GM21786 (cell line): ENCODE measurements at regions not wholly inside any gene's neighbourhood (a gene's known extent, or its start where the extent isn't known, plus 50 kb on each side); places are given as distances from the start of the nearest gene placed in this dataset.
A peak's percentile ranks its signal among the peaks of the same experiment; 100 is the strongest.

Experiments used
- ATAC-seq: cut with Tn5 transposase; IDR thresholded peaks from one replicate; pipeline ENCODE4 v1.9.1; 2021; ENCODE audit not compliant: unreplicated experiment

- no peak for ATAC-seq
Measured at GRCh38 chr11:32262367-32262766, 171.5 kb downstream of the RCN1 start.

- no peak for ATAC-seq
Measured at GRCh38 chr11:32265911-32266310, 169.4 kb downstream of the WT1 start.

- ATAC-seq = no peak
Measured at GRCh38 chr11:32266601-32267000, 168.7 kb downstream of the WT1 start.

GRCh38 chr11:32267679-32268187, 167.6 kb downstream of the WT1 start:
- no peak for ATAC-seq

DNA sequence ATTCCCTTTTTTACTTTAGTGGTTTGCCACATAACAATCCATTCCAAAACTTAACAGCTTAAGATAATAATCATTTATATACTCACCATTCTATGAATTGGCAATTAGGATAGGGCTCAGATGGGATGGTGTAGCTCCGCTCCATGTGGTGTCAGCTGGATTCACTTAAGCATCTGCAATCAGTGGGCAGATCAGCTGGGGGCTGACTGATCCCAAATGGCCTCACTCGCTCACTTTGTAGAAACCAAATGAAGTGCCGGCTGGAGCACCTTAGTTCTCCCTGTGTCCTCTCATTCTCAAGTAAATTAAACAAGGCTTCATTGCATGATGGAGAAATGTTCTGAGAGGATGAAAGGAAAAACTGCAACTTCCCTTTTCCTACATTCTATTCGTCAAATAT, 161.4 kb downstream of the WT1 start:
- ATAC-seq = no peak

DNA sequence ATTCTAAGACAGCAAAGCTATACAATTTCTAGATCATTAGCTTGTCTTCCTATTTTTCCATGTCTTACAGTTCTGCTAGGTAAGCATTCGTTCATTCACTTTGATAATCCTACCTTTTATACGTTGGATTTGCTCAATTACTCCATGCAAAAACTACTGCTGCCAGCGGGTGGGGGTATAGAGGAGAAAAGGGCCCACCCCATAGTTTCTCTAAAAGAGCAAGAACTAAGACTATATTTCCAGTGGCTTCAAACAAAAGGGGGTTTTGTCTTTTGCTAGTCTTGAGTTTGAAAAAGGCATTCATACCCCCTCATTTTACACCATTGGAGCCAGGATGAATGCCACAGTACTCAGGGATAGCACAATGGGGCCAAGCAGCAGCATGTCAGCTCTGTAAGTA, 155.7 kb downstream of the WT1 start:
- ATAC-seq = no peak

GRCh38 chr11:32280339-32280738, 155.0 kb downstream of the WT1 start:
- no peak for ATAC-seq

DNA sequence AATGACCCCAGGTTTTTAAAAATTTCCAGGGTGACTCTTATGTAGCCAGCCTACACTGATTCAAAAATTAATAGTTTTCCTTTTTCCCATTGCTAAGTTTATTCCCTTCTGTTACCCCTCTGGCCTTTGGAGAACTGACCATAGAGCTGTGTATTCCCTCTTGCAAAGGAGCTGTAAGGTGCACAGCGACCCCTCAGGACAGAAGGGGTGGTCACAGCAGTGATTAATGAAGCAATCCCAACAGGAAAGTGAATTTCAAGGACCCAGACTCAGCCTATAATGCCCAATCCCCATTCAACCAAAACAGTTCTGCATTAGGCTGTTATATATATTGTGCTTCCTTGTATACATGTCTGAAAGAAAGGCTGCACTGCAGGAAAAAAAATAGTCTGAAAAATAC, 147.1 kb downstream of the WT1 start:
- no peak for ATAC-seq

DNA sequence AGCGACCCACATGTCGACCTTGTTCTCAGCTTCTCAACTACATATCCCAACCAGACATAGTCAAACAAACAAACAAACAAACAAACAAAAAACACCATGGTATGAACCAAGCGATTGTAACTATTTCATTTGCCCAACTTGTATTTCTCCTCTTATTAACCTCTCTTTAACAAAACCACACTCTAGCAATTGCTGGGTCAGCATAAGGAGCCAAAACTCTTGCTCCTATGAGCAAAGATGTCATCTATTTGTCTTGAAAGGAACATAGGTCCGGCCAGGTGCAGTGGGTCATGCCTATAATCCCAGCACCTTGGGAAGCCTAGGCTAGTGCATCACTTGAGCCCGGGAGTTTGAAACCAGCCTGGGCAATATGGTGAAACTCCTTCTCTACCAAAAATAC, 145.6 kb downstream of the WT1 start:
- ATAC-seq = no peak

DNA sequence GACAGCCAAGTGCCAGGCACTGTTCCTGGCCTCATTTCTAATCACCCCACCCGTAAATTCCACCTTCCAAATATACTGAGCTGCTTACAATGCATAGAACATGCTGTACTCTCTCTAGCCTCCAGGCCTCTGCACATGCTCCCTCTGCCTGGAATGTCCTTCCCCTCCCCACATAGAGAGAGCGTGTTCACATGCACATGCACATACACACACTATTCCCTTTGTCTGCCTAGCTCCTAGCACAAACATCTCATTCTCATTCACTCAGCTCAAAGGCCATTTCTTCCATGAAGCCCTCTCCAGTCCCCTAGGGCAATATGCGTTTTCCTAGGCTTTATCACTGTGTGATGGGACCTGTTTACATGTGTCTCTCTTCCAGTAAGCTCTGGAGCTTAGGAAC, 144.6 kb downstream of the WT1 start:
- ATAC-seq = no peak

DNA sequence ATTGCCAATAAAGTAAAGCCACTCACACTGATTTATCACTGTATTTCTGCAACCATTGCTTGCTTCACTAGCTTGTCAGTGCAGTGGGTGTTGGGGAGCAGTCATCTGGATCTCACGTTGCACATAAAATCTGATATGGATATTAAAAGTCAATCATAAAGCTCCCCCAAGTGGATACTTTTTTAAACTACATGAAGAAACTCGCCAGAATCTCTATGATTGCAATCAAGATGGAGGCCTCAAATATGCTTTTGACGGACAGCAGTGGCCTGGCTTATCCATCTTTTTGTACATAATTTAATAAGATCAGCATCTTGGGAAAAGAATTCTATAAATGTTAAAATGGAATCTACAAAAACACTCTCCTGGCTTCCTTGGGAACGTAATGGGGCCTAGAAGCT, 137.7 kb downstream of the WT1 start:
- ATAC-seq = no peak

DNA sequence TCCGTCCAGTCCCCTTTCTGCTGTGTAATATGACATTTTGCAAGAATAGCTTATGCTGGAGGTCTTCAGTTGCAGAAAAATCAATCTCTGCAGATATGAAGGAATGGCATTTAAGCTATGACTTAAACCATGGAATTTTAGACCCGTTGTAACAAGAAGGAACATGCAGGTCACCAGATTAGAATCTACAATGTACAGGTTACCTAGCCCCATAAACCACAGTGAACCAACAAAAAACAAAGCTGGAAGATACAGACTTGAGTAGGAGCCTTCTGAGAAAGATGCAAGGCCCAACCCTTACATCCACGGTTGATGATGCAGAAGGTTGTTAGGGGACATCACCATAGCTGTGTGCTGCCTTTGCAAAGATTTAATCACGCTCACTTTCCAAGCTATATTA, 132.5 kb downstream of the WT1 start:
- ATAC-seq = no peak

- ATAC-seq = no peak
Measured at GRCh38 chr11:32304521-32304920, 130.8 kb downstream of the WT1 start.

GRCh38 chr11:32305460-32305859, 129.9 kb downstream of the WT1 start:
- no peak for ATAC-seq

DNA sequence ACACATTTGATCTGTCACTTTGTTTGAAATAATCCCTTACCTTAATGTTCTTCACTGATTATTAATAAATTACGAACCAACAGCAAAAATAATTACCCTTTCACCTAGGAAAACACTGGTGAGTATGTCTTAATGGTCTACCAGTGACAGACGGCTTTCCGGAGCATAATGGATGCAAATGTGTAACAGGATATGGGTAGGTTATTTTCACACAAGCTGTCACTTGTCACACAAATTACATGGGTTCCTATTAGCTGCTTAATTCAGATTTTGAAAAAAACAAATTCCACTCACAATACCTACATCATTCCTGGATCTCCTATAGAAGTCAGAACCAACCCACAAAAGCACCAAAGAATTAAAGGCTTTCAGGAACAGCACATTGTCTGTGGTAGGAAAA, 127.9 kb downstream of the WT1 start:
- no peak for ATAC-seq

GRCh38 chr11:32307913-32308312, 127.4 kb downstream of the WT1 start:
- no peak for ATAC-seq

DNA sequence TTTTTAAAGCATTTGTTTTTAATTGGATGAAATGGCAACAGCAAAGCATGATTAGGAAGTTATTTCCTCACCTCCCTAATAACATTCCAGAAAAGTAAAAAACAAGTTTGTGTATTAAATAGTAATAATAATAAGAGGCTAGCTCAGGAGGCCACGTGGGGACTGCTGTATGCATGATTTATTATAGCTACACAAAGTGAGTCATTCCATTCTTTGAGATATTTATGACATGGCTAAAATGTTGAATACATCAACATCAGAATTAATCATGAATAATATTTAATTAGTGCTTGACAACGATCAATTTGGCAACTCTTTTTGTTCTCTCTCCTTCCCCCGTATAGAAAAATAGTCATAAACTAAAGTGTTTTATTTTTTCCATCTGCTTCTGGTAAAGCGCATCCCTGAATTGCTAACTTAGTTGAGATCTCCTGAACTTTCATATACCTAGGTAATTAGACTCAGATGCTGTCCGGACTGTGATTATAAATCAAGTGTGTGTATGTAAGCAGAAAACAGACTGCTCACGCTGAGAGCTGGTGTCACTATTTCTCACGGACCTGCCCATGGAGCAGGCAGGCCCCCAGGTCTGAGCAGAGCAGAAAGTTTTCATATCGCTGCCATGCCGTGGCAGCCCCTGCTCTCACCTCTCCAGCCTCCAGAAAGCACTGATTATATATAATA, 125.7 kb downstream of the WT1 start:
- ATAC-seq = no peak

- ATAC-seq = no peak
Measured at GRCh38 chr11:32310214-32310601, 125.1 kb downstream of the WT1 start.

DNA sequence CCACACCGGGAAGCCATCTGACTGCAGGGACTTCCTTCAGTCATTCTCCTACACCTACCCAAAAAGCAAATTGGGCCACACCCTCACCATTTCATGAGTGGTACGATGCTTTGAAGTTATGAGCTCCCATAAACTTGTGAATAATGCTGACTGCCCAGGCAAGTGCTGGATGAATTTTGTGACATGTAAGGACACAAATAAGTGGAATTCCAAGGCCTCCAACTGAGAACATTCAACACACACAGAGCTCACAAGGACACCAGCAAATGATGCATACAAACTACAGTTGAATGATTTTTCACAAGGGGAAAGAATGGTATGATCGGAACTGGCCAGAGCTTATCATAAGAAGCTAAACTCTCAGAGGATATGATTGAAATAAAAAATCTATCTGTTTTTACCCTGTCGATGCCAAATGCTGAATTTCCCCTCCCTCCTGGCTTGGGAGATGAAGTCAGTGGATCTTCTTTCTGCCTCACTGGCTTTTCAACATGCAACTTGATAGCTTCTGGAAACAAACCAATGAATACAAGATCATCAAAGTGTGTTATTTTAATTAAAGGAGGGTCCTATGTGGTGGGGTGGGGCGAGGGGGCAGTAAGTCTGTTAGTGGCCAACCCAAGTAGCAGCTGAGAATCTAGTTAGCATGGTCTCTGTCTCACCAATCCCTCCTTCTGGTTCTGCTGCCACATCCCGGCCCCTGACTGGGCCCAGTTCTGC, 123.8 kb downstream of the WT1 start:
- ATAC-seq = no peak

- no peak for ATAC-seq
Measured at GRCh38 chr11:32312206-32312817, 123.0 kb downstream of the WT1 start.

DNA sequence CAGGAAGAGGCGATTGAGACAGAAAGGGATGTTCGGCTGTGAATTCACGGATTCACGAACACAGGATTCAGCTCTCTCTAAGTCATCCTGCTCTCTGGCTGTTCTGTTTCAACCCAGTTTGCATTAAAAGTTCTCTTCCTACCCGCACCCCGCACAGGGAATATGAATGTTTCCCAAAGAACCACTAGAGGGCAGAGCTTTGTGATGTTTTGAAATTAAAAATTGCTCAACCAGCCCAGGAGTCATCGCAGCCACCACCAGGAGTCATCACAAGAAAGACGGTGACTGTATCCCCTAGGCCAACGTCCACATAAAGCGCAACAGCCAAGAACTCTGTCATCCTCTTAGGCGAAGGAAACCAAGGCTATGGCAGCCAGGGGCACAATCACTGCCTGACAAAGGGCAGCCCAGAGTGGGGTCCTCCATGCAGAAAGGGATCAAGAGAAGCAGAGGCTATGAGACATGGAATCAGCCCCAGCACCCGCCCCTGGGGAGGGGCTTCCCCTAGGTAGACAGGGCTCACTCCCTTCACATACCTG, 122.4 kb downstream of the WT1 start:
- ATAC-seq = peak; percentile 66

DNA sequence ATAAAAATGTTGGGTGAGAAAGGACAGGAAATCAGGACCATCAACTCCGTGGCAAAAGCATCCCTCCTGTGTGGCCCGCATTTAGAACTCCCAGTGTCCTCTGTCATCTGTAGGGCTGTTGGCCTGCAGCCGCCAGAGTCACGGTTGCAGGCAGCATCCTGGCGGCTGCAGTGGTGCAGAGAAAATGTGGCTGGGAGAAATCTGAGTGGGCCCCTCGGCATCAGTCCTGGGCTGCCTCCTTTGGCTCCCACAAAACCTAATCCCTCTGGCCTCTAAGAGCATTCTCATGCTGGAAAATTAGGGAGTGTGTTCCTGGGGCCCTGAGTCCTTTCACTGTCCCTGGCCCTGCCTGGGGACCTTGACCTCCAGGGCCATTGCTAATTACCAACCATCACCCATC, 121.9 kb downstream of the WT1 start:
- no peak for ATAC-seq
